NCI-H2029 (cell line): ENCODE measurements at regions not wholly inside any gene's neighbourhood (a gene's known extent, or its start where the extent isn't known, plus 50 kb on each side); places are given as distances from the start of the nearest gene placed in this dataset.
A peak's percentile ranks its signal among the peaks of the same experiment; 100 is the strongest.

Source experiments
- DNase-seq: peaks from one replicate; lab custom pipeline; 2025; lab: John Stamatoyannopoulos, UW

- DNase-seq, result no peak
Observed at GRCh38 chr1:203926025-203926540, 64.7 kb downstream of the SNRPE start.

DNA sequence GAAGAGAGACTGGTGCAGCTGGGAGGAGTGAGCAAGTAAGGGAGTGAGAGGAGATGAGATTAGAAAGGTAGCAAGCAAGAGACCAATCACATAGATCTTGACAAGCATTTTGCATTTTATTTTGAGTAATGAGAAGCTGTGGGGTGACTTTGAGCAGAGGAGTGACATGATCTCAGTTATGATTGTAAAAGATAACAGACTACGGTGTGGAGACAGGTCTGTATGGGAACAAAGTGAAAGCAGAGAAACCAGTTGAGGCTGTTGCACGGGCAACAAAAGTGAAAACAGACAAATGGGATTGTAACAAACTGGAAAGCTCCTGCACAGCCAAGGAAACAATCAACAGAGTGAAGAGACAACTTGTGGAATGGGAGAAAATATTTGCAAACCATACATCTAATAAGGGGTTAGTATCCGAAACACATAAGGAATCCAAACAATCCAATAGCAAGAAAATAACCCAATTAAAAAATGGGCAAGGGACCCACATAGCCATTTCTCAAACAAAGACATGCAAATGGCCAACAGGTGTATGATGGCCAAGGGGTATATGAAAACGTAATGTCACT, 68.4 kb downstream of the SNRPE start:
- no peak for DNase-seq

GRCh38 chr1:203930342-203930741, 68.9 kb downstream of the SNRPE start:
- peak; percentile 2 for DNase-seq

DNA sequence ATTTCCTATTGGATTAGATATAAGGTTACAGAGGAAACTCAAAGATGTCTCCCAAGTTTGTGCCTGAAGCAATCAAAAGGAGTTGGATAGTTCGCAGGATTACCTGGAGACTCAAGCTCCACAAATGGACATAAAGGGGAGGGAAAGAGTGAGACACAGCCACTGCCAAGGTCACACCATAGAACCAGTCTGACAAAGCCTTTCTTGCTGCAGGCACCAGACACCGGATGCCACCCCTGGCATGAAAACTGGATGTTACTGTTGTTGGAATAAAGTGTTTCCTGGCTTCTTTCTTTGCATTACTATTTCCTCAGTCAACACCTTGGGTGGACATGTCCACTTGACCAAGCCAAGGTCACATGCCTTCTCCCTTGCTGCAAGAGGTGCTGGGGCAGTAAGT, 70.6 kb downstream of the SNRPE start:
- no peak for DNase-seq

- DNase-seq, result no peak
Observed at GRCh38 chr1:203932556-203932955, 71.2 kb downstream of the SNRPE start.

GRCh38 chr1:203934027-203934426, 72.6 kb downstream of the SNRPE start:
- no peak for DNase-seq

GRCh38 chr1:203934651-203935050, 73.3 kb downstream of the SNRPE start:
- DNase-seq, result no peak

GRCh38 chr1:203935321-203935720, 73.9 kb downstream of the SNRPE start:
- no peak for DNase-seq

- no peak for DNase-seq
Observed at GRCh38 chr1:203937678-203938330, 76.4 kb downstream of the SNRPE start.

- no peak for DNase-seq
Observed at GRCh38 chr1:203944651-203945404, 83.4 kb downstream of the SNRPE start.

DNA sequence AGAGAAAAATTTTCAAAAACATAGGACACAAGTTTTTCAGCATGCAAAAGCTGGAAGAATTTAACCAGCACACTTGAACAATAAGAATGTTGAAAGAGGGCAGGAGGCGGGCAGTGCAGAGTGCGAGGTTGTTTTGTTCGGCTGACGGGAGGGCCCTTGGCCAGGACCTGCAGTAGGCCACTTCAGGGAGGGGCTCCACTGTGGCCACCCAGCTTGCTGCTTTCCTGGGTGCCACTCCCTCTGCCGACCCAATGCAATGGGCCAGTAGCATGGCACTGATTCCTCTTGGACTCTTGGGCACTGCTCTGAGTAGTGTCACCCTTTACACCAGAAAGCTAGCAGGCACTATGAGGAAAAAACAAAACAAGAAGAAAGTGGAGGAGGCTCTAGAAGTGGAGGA, 92.9 kb downstream of the SNRPE start:
- DNase-seq, result no peak

- no peak for DNase-seq
Observed at GRCh38 chr1:203954788-203955552, 93.6 kb downstream of the SNRPE start.

- no peak for DNase-seq
Observed at GRCh38 chr1:203968761-203969160, 104.2 kb upstream of the SOX13 start.

- no peak for DNase-seq
Observed at GRCh38 chr1:203969846-203970245, 103.1 kb upstream of the SOX13 start.

GRCh38 chr1:203985044-203985443, 87.9 kb upstream of the SOX13 start:
- DNase-seq, result no peak

GRCh38 chr1:203985676-203986075, 87.2 kb upstream of the SOX13 start:
- no peak for DNase-seq

DNA sequence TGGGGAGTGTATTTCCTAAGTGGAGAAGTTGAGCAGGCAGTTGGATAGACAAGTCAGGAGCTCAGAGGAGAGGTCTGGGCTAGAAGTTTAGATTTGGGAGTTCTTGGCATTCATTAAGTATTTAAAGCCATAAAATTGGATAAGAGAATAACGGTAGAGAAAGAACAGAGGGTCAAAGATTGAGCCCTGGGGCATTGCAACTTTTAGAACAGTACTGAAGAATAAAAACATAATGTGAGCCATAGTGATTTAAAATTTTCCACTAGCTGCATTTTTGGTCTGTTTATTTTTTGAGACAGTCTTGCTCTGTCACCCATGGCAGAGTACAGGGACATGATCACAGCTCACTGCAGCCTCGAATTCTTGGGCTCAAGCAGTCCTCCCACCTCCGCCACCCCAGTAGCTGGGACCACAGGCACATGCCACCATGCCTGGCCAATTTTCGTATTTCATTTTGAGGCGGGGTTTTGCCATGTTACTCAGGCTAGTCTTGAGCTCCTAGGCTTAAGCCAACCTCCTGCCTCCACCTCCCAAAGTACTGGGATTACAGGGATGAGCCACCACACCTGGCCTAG, 85.9 kb upstream of the SOX13 start:
- DNase-seq, result no peak

DNA sequence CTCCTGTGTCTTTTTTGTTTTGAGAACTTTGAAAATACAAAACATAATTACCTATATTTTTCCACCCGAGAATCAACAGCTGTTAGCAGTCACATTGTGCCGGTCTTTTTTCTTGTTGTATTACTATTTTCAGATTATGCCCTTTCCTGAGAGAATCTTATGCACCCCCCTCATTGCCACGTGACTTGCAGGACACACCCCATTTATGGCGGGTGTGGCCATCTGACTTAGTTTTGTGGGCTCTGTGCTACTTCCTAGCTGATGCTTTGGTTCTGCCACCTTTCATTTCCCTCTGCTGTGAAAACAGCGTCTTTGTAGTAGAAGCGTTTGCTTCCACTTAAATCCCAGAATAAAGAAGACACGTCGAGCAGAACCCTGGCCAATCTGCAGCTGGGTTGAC, 82.8 kb upstream of the SOX13 start:
- DNase-seq, result no peak

DNA sequence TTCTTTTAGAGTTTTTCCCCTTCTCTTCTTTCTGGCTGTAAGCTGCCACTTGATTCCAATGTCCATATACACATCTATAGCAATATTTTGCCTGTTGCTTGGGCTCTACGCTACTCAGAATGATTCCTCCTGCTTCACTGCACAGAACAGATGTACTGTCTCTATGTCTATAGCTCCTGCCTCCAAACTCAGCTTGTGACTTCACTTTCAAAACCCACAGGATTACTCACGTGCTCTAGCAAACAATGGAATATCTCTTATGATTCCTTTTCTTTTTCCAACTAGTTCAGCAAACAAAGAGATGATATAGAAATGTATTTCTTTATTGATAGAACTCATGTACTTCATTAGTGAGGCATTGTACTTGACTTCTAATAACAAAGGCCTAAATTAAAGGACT, 80.5 kb upstream of the SOX13 start:
- DNase-seq, result no peak

DNA sequence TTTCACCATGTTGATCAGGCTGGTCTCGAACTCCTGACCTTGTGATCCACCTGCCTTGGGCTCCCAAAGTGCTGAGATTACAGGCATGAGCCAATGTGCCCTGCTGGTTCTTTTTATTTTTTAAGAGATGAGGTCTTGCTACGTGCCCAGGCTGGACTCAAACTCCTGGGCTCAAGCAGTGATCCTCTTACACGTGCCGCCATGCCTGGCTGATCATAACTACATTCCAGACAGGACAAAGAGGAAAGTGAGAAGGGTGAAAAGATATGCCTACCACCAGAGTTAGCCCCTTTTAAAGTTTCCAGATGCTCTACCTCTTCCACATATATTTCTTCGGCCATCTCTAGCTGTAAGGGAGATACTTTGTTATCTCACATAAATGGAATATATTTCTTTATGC, 79.7 kb upstream of the SOX13 start:
- DNase-seq, result no peak

DNA sequence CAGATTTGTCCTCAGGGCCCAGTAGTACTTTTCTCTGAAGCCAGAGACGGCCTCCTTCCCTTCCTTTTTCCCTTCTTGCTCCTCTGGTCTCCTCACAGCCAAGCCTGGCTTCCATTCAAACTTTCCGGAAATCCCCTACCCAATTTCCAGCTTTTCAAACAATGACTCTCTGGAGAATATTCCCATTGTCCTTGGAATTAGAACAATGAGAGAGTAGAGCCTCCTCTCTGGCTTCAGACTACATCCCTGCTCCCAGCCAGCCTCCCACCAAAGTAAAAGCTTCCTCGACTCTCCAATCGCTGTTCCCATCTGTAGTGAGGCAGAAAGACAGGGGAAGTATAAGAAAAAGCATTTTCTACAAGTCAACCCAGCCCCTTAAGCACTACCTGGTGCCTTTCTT, 77.7 kb upstream of the SOX13 start:
- no peak for DNase-seq

DNA sequence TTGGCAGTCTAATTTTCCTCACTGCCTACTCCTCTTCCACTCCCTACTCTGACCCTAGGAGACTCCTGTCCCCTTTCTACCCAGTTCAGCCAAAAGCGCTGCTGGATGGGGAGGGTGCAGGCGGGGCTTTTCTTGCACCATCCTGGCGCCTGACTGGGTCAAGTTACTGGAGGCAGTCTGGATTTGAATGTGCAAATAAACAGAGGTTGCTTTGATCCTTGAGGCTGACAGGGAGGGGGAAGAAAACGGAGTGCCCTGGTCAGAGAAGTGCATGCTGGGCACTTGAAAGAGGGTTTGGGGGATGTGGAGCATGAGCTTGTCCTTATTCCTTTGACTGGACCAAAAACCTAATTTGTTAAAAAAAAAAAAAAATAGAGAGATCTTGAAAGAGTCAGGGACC, 76.8 kb upstream of the SOX13 start:
- peak; percentile 73 for DNase-seq
